Lower leg skin (tissue), 3 donors: ENCODE measurements at regions not wholly inside any gene's neighbourhood (a gene's known extent, or its start where the extent isn't known, plus 50 kb on each side); places are given as distances from the start of the nearest gene placed in this dataset.

Source experiments
- POLR2A ChIP-seq, 2 donors: fragments of 450-650 bp; IDR thresholded peaks; one replicate each; pipeline ENCODE4 v1.6.1; 2016 to 2017; ENCODE audit warnings: antibody characterized with exemption in 2 of 2, mild to moderate bottlenecking in 1 of 2, moderate library complexity in 1 of 2
- TF ChIP-seq, protein P1 (sequence below), 3 donors: fragments of 450-650 bp; IDR thresholded peaks; one replicate each; pipeline ENCODE4 v1.5.1; 2016; ENCODE audit warnings: antibody characterized with exemption in 3 of 3, mild to moderate bottlenecking in 3 of 3, moderate library complexity in 2 of 3

GRCh38 chr12:54126696-54127537 lies 61.9 kb downstream of the SMUG1 start:
- no peak for TF ChIP-seq POLR2A (IDR thresholded peaks at IDR 0.05)
- TF ChIP-seq, protein P1, sequence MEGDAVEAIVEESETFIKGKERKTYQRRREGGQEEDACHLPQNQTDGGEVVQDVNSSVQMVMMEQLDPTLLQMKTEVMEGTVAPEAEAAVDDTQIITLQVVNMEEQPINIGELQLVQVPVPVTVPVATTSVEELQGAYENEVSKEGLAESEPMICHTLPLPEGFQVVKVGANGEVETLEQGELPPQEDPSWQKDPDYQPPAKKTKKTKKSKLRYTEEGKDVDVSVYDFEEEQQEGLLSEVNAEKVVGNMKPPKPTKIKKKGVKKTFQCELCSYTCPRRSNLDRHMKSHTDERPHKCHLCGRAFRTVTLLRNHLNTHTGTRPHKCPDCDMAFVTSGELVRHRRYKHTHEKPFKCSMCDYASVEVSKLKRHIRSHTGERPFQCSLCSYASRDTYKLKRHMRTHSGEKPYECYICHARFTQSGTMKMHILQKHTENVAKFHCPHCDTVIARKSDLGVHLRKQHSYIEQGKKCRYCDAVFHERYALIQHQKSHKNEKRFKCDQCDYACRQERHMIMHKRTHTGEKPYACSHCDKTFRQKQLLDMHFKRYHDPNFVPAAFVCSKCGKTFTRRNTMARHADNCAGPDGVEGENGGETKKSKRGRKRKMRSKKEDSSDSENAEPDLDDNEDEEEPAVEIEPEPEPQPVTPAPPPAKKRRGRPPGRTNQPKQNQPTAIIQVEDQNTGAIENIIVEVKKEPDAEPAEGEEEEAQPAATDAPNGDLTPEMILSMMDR (IDR thresholded peaks at IDR 0.05) = no peak
